ENCODE measurements at regions not wholly inside any gene's neighbourhood (a gene's known extent, or its start where the extent isn't known, plus 50 kb on each side); places are given as distances from the start of the nearest gene placed in this dataset.

DNA sequence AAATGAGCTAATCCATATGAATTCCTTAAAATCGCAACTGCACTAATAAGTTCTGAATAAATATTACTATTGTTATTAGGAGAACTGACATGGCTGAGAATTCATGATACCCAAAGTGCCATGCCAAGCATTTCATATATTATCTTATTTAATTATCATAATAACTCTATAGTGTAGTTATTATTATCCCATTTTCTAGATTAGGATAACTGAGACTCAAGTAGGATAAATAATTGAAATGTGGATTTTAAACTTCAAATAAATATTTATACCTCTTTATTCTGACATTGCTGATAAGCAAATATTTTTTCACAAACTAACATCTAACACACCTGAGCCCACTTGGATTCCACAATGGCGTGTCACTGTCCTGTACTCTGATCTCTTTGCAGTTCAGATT lies 492.7 kb downstream of the IRS1 start:
- no peak overlapping the region for H3K27ac ChIP-seq
- no peak for TF ChIP-seq POLR2A (IDR thresholded peaks at IDR 0.05)
- TF ChIP-seq, protein P1, sequence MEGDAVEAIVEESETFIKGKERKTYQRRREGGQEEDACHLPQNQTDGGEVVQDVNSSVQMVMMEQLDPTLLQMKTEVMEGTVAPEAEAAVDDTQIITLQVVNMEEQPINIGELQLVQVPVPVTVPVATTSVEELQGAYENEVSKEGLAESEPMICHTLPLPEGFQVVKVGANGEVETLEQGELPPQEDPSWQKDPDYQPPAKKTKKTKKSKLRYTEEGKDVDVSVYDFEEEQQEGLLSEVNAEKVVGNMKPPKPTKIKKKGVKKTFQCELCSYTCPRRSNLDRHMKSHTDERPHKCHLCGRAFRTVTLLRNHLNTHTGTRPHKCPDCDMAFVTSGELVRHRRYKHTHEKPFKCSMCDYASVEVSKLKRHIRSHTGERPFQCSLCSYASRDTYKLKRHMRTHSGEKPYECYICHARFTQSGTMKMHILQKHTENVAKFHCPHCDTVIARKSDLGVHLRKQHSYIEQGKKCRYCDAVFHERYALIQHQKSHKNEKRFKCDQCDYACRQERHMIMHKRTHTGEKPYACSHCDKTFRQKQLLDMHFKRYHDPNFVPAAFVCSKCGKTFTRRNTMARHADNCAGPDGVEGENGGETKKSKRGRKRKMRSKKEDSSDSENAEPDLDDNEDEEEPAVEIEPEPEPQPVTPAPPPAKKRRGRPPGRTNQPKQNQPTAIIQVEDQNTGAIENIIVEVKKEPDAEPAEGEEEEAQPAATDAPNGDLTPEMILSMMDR (IDR thresholded peaks at IDR 0.05), result no peak
- WGBS, 4 donors, result 94 to 98% (median 97%) methylated on average over 2 of the region's 2 CpGs
- H3K9me3 ChIP-seq, result no peaks in the 10 kb centered on the region
- no peak overlapping the region for H3K4me3 ChIP-seq
- no peaks in the 10 kb centered on the region for H3K27me3 ChIP-seq
- ATAC-seq (no peak), DNase-seq (no peak)
- intact Hi-C loops (cut with DNase I), result no loop called here
- no peaks in the 10 kb centered on the region for H3K36me3 ChIP-seq
- H3K4me1 ChIP-seq, result peaks cover 0 to 8% (median 0%) of the 10 kb centered on the region in 12 donors

DNA sequence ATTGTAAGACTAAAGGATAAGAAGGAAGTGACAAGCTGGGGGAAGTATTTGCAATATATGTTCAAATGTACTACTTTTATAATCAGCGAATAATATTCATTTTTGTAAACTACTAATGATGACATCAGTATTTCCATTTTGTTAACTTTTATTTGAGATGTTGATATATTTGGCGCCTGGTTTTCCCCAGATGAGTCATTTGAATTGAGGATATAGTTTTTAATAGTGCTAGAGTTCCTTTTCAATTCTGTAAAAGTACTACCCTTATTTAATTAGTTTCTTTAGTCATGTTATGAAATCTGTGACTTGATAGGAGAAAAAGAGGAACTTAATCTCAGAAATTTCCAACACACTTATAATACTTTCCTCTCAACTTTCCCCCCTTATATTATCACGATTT lies 495.3 kb downstream of the IRS1 start:
- TF ChIP-seq, protein P1 (IDR thresholded peaks at IDR 0.05), result no peak
- TF ChIP-seq POLR2A (IDR thresholded peaks at IDR 0.05), result no peak
- Histone ChIP-seq H3K9me3 (no peaks in the 10 kb centered on the region), H3K4me3 (no peak overlapping the region), H3K27me3 (no peaks in the 10 kb centered on the region), H3K27ac (no peak overlapping the region), H3K36me3 (no peaks in the 10 kb centered on the region), H3K4me1 (peaks cover 0 to 4% (median 0%) of the 10 kb centered on the region in 12 donors)
- 72 to 82% (median 77%) methylated on average over 3 of the region's 3 CpGs for WGBS, 4 donors
- intact Hi-C loops (cut with DNase I), result no loop called here
- ATAC-seq (no peak), DNase-seq (no peak)

DNA sequence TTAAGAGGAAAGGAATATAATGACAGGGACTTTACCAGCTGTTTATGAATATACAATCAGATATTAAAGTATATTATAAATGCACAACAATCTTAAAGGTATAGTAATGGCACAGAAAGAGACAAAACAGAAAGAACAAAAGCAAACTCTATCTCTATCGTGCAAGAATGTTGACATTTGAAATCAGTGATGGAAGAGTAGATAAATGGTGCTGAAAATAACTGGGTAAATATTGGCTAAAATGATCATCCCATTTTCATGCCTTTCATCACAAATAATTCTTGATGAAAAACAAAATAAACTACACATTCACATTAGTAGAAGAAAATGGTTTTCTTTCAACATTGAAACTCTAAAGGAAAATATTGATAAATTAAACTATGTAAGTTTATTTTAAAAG lies 495.9 kb downstream of the IRS1 start:
- DNase-seq (no peak), ATAC-seq (no peak)
- H3K27ac ChIP-seq, result no peak overlapping the region
- intact Hi-C loops (cut with DNase I), result no loop called here
- no peaks in the 10 kb centered on the region for H3K9me3 ChIP-seq
- no peaks in the 10 kb centered on the region for H3K36me3 ChIP-seq
- TF ChIP-seq, protein P1 (IDR thresholded peaks at IDR 0.05), result no peak
- no peak for TF ChIP-seq POLR2A (IDR thresholded peaks at IDR 0.05)
- no peaks in the 10 kb centered on the region for H3K27me3 ChIP-seq
- H3K4me1 ChIP-seq, result no peaks in the 10 kb centered on the region
- H3K4me3 ChIP-seq, result no peak overlapping the region
- 19 to 37% (median 27%) methylated on average over 1 of the region's 1 CpG for WGBS, 4 donors

DNA sequence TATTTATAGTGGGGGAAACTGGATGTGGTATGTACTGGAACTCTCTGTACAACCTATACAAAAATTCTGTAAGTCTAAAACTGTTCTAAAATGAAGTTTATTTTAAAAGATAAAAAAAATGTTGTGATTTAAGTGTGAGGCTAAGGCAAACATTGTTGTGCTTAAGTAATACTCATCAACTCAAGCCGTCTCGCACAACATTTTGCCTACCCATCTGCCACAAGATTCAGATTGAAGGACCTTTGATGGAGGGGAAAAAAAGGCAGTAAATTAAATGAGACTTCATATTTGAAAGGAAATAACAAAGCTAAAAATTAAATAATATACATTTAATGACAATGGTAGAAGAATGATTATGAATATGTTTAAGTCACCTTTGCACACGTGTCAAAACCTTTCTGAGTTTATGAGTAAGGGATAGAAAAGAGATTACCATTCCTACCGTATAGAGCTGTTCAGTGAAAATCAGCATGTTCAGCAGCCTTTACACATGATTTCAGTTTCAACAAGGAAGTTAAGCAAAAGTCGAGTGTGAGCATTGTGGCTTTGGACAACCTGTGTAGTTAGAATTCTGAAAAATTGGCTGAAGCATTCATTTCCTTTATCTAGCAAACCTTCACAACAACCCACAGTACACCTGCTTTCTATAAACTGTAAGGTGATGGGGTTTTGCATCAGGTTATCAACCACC lies 499.3 kb downstream of the IRS1 start:
- H3K36me3 ChIP-seq, result no peaks in the 10 kb centered on the region
- H3K4me1 ChIP-seq, result no peaks in the 10 kb centered on the region
- intact Hi-C loops (cut with DNase I), result no loop called here
- DNase-seq (no peak), ATAC-seq (no peak)
- TF ChIP-seq, protein P1 (IDR thresholded peaks at IDR 0.05), result no peak
- no peak for TF ChIP-seq POLR2A (IDR thresholded peaks at IDR 0.05)
- H3K4me3 ChIP-seq, result no peak overlapping the region
- 86 to 96% (median 87%) methylated on average over 5 of the region's 5 CpGs for WGBS, 4 donors
- H3K27me3 ChIP-seq, result no peaks in the 10 kb centered on the region
- no peaks in the 10 kb centered on the region for H3K9me3 ChIP-seq
- no peak overlapping the region for H3K27ac ChIP-seq

All from heart left ventricle (tissue), 16 donors.